OCI-LY7 (cell line): ENCODE measurements at regions not wholly inside any gene's neighbourhood (a gene's known extent, or its start where the extent isn't known, plus 50 kb on each side); places are given as distances from the start of the nearest gene placed in this dataset.

Source experiments
- CTCF ChIP-seq: fragments of 200-600 bp; sonication (generic); conservative IDR thresholded peaks from 2 replicates; pipeline ENCODE4 v1.5.1; 2014; ENCODE audit warnings: mild to moderate bottlenecking, antibody characterized with exemption, low read length, moderate library complexity, mixed read lengths
- EZH2phosphoT487 ChIP-seq: fragments of 200-600 bp; sonication (generic); IDR thresholded peaks from 2 replicates; pipeline ENCODE4 v1.6.1; 2018; ENCODE audit warnings: low read depth, borderline replicate concordance, mild to moderate bottlenecking, mixed run types, antibody characterized with exemption, low read length, moderate library complexity, mixed read lengths

GRCh38 chr12:24708718-24709117, 240.2 kb downstream of the BCAT1 start:
- TF ChIP-seq CTCF = no peak
- no peak for TF ChIP-seq EZH2phosphoT487
